Neural cell (in vitro differentiated cells): ENCODE measurements at regions not wholly inside any gene's neighbourhood (a gene's known extent, or its start where the extent isn't known, plus 50 kb on each side); places are given as distances from the start of the nearest gene placed in this dataset.

ENCODE experiments used
- EP300 ChIP-seq: fragments of 450-650 bp; conservative IDR thresholded peaks from 2 replicates; pipeline ENCODE4 v1.6.1; 2014; ENCODE audit warnings: antibody characterized with exemption, mild to moderate bottlenecking, moderate library complexity; ENCODE audit not compliant: poor library complexity, severe bottlenecking
- EZH2 ChIP-seq: fragments of 200-600, 300-800 bp; shearing (Covaris generic), sonication (generic); IDR thresholded peaks from 2 replicates; pipeline ENCODE4 v1.6.1; 2014; ENCODE audit warnings: antibody characterized with exemption, low read length, borderline replicate concordance, mild to moderate bottlenecking; ENCODE audit not compliant: insufficient read depth, poor library complexity, severe bottlenecking
- POLR2AphosphoS5 ChIP-seq: IDR thresholded peaks from 2 replicates; pipeline ENCODE4 v1.6.1; 2012
- SMC3 ChIP-seq: fragments of 450-650 bp; conservative IDR thresholded peaks from 2 replicates; pipeline ENCODE4 v1.6.1; 2014; ENCODE audit warnings: antibody characterized with exemption, mild to moderate bottlenecking, moderate library complexity; ENCODE audit not compliant: poor library complexity
- TAF1 ChIP-seq: IDR thresholded peaks from 2 replicates; pipeline ENCODE4 v1.6.1; 2012; ENCODE audit warnings: low read depth
- TF ChIP-seq, protein P1 (sequence below): fragments of 450-650 bp; IDR thresholded peaks from 2 replicates; pipeline ENCODE4 v1.5.1; 2014; ENCODE audit warnings: antibody characterized with exemption, mild to moderate bottlenecking, moderate library complexity; ENCODE audit not compliant: poor library complexity, severe bottlenecking
- TF ChIP-seq, protein P2 (sequence below): IDR thresholded peaks from 2 replicates; pipeline ENCODE4 v1.6.1; 2012; ENCODE audit warnings: borderline replicate concordance

DNA sequence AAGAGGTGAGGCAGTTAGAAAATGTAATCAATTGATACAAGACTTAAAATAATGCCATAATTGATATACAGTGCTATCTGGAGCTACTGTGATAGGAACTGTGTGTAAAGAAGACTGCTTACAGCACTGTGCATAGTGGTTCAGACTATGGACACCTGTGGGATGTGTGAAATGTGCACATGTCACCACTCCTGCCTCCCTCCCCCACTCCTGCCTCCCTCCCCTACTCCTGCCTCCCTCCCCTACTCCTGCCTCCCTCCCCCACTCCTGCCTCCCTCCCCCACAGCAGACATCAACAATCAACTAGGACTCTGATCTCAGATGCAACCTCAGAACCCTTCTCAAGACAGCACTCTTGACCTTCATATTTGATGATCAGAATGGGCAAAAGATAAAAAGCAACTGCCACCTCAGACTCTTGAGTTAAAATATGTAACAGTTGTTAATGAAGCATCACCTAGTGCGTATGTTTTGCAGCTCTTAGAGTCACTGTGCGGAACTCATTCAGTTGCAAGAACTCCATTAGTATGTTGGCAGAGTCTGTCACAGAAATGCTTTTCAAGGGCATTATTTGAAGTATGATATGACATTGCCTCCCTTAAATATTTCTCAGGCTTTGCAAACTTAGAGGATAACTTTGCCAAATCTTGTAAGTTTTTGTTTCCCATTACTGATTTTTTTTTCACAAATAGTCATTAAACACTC is 255.2 kb upstream of the DDHD1 start:
- TF ChIP-seq, protein P1, sequence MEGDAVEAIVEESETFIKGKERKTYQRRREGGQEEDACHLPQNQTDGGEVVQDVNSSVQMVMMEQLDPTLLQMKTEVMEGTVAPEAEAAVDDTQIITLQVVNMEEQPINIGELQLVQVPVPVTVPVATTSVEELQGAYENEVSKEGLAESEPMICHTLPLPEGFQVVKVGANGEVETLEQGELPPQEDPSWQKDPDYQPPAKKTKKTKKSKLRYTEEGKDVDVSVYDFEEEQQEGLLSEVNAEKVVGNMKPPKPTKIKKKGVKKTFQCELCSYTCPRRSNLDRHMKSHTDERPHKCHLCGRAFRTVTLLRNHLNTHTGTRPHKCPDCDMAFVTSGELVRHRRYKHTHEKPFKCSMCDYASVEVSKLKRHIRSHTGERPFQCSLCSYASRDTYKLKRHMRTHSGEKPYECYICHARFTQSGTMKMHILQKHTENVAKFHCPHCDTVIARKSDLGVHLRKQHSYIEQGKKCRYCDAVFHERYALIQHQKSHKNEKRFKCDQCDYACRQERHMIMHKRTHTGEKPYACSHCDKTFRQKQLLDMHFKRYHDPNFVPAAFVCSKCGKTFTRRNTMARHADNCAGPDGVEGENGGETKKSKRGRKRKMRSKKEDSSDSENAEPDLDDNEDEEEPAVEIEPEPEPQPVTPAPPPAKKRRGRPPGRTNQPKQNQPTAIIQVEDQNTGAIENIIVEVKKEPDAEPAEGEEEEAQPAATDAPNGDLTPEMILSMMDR = no peak
- TF ChIP-seq, protein P2, sequence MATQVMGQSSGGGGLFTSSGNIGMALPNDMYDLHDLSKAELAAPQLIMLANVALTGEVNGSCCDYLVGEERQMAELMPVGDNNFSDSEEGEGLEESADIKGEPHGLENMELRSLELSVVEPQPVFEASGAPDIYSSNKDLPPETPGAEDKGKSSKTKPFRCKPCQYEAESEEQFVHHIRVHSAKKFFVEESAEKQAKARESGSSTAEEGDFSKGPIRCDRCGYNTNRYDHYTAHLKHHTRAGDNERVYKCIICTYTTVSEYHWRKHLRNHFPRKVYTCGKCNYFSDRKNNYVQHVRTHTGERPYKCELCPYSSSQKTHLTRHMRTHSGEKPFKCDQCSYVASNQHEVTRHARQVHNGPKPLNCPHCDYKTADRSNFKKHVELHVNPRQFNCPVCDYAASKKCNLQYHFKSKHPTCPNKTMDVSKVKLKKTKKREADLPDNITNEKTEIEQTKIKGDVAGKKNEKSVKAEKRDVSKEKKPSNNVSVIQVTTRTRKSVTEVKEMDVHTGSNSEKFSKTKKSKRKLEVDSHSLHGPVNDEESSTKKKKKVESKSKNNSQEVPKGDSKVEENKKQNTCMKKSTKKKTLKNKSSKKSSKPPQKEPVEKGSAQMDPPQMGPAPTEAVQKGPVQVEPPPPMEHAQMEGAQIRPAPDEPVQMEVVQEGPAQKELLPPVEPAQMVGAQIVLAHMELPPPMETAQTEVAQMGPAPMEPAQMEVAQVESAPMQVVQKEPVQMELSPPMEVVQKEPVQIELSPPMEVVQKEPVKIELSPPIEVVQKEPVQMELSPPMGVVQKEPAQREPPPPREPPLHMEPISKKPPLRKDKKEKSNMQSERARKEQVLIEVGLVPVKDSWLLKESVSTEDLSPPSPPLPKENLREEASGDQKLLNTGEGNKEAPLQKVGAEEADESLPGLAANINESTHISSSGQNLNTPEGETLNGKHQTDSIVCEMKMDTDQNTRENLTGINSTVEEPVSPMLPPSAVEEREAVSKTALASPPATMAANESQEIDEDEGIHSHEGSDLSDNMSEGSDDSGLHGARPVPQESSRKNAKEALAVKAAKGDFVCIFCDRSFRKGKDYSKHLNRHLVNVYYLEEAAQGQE = no peak
- TF ChIP-seq EZH2 = no peak
- TF ChIP-seq EP300 = no peak
- no peak for TF ChIP-seq POLR2AphosphoS5
- no peak for TF ChIP-seq SMC3
- TF ChIP-seq TAF1 = no peak
